GM18951 (cell line): ENCODE measurements at regions not wholly inside any gene's neighbourhood (a gene's known extent, or its start where the extent isn't known, plus 50 kb on each side); places are given as distances from the start of the nearest gene placed in this dataset.
"Not testable (repeated sequence)": the region's sequence is repeated elsewhere in the genome, so short reads cannot be mapped to it uniquely, and the experiment has no call there.

Experiments
- POLR2A ChIP-seq: IDR thresholded peaks from 4 replicates; pipeline ENCODE4 v1.6.1; 2011; ENCODE audit warnings: mild to moderate bottlenecking; ENCODE audit not compliant: insufficient read length, insufficient read depth; ENCODE audit errors: extremely low read depth
- in situ Hi-C: fragments of 300-500 bp; cut with MboI; formaldehyde crosslinking; loops from one replicate; pipeline ENCODE4 v1.12.0; 2022; ENCODE audit warnings: low sequenced_read_pairs, mixed read lengths, inconsistent platforms; ENCODE audit not compliant: unreplicated experiment

DNA sequence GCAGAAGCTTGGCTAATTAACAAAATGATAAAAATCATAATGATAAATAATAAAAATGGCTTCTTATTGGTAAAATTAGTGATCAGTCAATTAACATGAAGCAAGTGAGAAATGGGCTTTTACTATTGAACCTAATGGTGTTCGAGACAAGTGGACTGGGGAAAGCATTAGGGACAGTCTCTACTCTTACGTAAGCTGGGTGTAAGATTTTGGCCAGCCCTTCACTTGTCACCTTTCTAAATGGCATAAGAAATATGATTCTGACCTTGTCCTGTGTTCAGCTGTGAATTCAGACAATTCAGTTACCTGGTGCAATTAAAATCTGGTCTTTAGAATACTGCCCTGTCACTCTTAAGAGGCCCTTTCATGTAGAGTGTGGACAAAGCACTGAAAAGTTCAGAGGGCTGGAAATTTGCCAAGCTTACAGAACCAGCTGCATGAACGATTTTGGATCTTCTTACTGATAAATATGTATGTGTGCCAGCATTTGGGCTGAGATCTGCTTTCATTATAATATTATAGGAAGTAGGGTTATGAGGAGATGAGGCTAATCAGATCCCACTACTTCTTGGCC, 115.9 kb downstream of the QRSL1 start:
- in situ Hi-C loops = no loop called here
- TF ChIP-seq POLR2A = no peak

DNA sequence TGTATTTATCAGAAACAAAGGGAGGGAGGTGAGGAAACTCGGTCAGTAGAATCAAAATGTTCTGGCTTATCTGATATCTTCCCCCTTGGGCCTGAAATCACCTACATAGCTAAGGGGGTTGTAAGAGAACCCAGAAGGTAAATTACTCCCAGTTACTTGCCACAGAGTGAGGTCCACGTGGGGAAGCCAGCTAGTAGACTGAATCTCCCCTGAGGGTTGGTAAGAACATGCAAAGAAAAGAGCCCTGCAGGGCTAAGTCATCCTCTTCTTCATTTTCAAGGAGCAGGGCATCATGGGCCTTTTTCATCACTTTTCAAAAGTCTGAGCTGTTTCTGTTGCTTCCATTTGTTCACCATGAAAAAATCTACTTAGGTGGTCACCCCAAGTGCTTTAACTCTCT, 115.4 kb downstream of the QRSL1 start:
- no peak for TF ChIP-seq POLR2A
- in situ Hi-C loops = no loop called here

GRCh38 chr6:106744029-106744428, 114.7 kb downstream of the QRSL1 start:
- in situ Hi-C loops = not testable (repeated sequence)

GRCh38 chr6:106743612-106744011, 114.2 kb downstream of the QRSL1 start:
- no peak for TF ChIP-seq POLR2A
- in situ Hi-C loops = no loop called here

DNA sequence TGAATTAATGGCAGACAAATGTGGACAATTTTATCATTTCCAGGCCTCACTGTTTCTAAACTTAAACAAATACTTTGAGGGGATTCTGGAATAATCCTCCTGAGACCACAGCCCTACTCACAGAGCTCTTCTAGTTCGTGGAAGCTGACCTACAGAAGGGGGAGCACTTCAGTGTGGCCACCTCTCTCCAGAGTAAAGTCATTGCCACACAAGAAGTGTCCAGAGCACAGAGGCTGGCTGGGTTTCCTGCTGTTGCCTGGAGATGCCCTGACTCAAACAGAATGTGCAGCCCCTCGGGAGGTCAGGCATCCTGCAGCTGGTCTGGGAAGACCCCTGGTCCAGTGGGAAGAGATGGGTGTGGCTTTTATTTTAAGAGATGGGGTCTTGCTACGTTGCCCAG, 110.9 kb downstream of the QRSL1 start:
- in situ Hi-C loops = no loop called here

GRCh38 chr6:106739387-106739786, 110.0 kb downstream of the QRSL1 start:
- in situ Hi-C loops = no loop called here
- TF ChIP-seq POLR2A = no peak

More for the DNA sequence above, 110.9 kb downstream of the QRSL1 start:
- TF ChIP-seq POLR2A = no peak

- TF ChIP-seq POLR2A = no peak
- in situ Hi-C loops = no loop called here
Measured at GRCh38 chr6:106736502-106736901, 107.1 kb downstream of the QRSL1 start.

DNA sequence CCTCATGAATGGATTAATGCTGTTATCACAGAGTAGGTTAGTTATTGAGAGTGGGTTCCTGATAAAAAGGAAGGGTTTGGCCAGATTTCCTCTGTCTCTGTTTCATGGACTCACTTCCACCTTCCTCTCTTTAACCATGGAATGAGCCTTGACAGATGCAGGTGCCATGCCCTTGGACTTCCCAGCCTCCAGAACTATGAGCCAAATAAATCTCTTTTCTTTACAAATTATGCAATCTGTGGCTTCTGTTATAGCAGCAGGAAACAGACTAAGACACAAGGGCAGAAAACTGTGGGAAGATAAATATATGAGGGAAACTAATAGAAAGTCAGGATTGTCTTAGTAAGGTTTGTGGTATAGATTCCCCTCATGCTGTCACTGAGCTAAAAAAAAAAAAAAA, 106.5 kb downstream of the QRSL1 start:
- no peak for TF ChIP-seq POLR2A
- in situ Hi-C loops = no loop called here

- TF ChIP-seq POLR2A = no peak
- in situ Hi-C loops = no loop called here
Measured at GRCh38 chr6:106735136-106735633, 105.8 kb downstream of the QRSL1 start.

DNA sequence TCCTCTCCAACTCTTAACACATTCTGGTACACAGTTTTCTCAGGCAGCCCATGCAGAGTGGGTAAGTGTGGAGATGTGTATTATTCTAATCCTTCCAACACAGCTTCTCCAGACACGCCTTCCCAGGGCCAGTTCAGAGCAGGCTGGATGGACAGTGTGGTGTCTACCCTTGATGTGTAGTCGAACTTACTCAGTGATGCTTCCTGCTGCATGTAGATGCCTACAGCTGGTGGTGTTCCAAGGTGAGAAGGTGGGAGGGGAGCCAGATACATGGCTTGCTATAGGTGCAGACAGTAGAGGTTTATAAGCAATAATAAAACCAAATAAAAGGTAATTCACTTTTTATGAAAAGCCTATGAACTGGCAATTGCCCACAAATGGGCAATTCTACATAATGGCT, 104.0 kb downstream of the QRSL1 start:
- no peak for TF ChIP-seq POLR2A
- in situ Hi-C loops = no loop called here

GRCh38 chr6:106732376-106732940, 103.1 kb downstream of the QRSL1 start:
- TF ChIP-seq POLR2A = no peak
- in situ Hi-C loops = no loop called here

DNA sequence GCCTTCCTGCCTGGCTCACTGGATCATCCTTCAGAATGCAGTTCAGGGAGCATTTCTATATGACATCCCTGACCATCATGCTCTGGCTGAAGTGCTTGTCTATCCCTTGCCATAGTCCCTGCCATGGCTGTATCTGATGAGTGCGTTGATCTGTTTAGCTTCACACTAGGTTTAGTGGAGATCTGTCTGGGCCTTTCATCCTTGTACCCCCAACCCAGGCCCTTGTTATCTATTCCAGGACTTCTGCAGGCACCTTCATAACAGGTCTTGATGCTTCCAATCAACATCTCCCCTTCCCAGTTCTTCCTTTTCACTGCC, 102.4 kb downstream of the QRSL1 start:
- in situ Hi-C loops = no loop called here
- TF ChIP-seq POLR2A = no peak

GRCh38 chr6:106731144-106731842, 101.9 kb downstream of the QRSL1 start:
- TF ChIP-seq POLR2A = no peak
- in situ Hi-C loops = no loop called here

DNA sequence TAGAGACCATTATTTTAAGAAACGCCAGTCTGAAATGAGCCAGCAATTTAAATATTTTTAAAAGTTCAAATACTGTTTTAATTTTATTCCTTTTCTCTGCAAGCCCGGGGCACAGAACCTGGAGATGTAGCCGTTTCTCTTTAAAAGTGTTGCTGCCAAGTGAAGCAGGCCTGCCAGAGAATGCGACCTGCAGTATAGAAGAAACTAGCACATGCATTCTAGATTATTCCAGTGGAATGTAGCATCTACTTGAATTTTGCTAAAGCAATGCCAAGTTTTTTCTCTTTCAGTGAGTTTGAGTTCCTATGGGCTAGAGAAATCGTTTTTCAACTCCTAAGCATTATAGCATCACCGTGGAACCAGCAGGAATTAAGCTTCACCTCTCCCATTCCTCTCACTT, 101.3 kb downstream of the QRSL1 start:
- no peak for TF ChIP-seq POLR2A
- in situ Hi-C loops = no loop called here
